ENCODE measurements at regions not wholly inside any gene's neighbourhood (a gene's known extent, or its start where the extent isn't known, plus 50 kb on each side); places are given as distances from the start of the nearest gene placed in this dataset.

DNA sequence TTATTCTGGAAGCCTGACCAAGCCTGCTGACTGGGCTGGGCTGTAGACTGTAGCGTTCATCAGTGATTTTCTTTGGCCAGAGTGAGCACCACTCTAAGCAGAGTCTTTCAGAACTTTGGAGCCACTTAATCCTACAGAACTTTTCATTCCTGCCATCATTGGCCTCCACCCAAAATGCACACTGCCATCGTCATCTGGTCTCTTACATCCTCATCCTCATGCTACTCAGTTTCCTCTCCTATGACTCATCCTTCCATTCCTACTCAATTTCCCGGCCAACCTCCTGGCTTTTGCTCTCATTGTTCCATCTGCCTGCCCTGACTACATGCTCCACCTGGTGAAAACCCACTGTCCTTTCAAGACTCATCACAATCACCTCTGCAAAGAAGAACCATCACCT is 233.8 kb upstream of the USP25 start:
- TF ChIP-seq, protein P1, sequence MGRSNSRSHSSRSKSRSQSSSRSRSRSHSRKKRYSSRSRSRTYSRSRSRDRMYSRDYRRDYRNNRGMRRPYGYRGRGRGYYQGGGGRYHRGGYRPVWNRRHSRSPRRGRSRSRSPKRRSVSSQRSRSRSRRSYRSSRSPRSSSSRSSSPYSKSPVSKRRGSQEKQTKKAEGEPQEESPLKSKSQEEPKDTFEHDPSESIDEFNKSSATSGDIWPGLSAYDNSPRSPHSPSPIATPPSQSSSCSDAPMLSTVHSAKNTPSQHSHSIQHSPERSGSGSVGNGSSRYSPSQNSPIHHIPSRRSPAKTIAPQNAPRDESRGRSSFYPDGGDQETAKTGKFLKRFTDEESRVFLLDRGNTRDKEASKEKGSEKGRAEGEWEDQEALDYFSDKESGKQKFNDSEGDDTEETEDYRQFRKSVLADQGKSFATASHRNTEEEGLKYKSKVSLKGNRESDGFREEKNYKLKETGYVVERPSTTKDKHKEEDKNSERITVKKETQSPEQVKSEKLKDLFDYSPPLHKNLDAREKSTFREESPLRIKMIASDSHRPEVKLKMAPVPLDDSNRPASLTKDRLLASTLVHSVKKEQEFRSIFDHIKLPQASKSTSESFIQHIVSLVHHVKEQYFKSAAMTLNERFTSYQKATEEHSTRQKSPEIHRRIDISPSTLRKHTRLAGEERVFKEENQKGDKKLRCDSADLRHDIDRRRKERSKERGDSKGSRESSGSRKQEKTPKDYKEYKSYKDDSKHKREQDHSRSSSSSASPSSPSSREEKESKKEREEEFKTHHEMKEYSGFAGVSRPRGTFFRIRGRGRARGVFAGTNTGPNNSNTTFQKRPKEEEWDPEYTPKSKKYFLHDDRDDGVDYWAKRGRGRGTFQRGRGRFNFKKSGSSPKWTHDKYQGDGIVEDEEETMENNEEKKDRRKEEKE (IDR thresholded peaks at IDR 0.05; ENCODE audit: borderline replicate concordance in 1 of 2, control insufficient read depth in 1 of 2, low read depth in 2 of 2, low read length in 1 of 2), result no peak
- TF ChIP-seq, protein P2, sequence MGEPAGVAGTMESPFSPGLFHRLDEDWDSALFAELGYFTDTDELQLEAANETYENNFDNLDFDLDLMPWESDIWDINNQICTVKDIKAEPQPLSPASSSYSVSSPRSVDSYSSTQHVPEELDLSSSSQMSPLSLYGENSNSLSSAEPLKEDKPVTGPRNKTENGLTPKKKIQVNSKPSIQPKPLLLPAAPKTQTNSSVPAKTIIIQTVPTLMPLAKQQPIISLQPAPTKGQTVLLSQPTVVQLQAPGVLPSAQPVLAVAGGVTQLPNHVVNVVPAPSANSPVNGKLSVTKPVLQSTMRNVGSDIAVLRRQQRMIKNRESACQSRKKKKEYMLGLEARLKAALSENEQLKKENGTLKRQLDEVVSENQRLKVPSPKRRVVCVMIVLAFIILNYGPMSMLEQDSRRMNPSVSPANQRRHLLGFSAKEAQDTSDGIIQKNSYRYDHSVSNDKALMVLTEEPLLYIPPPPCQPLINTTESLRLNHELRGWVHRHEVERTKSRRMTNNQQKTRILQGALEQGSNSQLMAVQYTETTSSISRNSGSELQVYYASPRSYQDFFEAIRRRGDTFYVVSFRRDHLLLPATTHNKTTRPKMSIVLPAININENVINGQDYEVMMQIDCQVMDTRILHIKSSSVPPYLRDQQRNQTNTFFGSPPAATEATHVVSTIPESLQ (CRISPR knock-in tag; IDR thresholded peaks at IDR 0.05), result no peak
- TF ChIP-seq, protein P3, sequence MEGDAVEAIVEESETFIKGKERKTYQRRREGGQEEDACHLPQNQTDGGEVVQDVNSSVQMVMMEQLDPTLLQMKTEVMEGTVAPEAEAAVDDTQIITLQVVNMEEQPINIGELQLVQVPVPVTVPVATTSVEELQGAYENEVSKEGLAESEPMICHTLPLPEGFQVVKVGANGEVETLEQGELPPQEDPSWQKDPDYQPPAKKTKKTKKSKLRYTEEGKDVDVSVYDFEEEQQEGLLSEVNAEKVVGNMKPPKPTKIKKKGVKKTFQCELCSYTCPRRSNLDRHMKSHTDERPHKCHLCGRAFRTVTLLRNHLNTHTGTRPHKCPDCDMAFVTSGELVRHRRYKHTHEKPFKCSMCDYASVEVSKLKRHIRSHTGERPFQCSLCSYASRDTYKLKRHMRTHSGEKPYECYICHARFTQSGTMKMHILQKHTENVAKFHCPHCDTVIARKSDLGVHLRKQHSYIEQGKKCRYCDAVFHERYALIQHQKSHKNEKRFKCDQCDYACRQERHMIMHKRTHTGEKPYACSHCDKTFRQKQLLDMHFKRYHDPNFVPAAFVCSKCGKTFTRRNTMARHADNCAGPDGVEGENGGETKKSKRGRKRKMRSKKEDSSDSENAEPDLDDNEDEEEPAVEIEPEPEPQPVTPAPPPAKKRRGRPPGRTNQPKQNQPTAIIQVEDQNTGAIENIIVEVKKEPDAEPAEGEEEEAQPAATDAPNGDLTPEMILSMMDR (IDR thresholded peaks at IDR 0.05 in 2 of 3, conservative IDR thresholded peaks at IDR 0.05 in 1 of 3; ENCODE audit: insufficient read depth in 2 of 3, low read depth in 1 of 3, low read length in 3 of 3), result no peak
- no peak for TF ChIP-seq CHD1 (IDR thresholded peaks at IDR 0.05; ENCODE audit: low read length)
- no peak for TF ChIP-seq TRIM24 (IDR thresholded peaks at IDR 0.05)
- no peak for TF ChIP-seq EZH2 (IDR thresholded peaks at IDR 0.05; ENCODE audit: borderline replicate concordance, low read depth, low read length)
- TF ChIP-seq HMGN3 (IDR thresholded peaks at IDR 0.05; ENCODE audit: borderline replicate concordance, extremely low read depth, insufficient read length, low read depth, low read length), result no peak
- no peak for TF ChIP-seq RFX5 (IDR thresholded peaks at IDR 0.05; ENCODE audit: low read depth, low read length)
- no peak for TF ChIP-seq RCOR1 (IDR thresholded peaks at IDR 0.05; ENCODE audit: borderline replicate concordance in 1 of 2, low read depth in 2 of 2, low read length in 2 of 2)
- TF ChIP-seq POLR2A (conservative IDR thresholded peaks at IDR 0.05), result no peak
- TF ChIP-seq ZNF318 (IDR thresholded peaks at IDR 0.05; ENCODE audit: borderline replicate concordance in 1 of 2, low read depth in 1 of 2), result no peak
- no peak for TF ChIP-seq GABPA (tag; conservative IDR thresholded peaks at IDR 0.05; ENCODE audit: low read depth)
